DMS53 treated with DMSO at 0.1 percent for 48 hours (cell line): ENCODE measurements at regions not wholly inside any gene's neighbourhood (a gene's known extent, or its start where the extent isn't known, plus 50 kb on each side); places are given as distances from the start of the nearest gene placed in this dataset.
"Not testable (repeated sequence)": the region's sequence is repeated elsewhere in the genome, so short reads cannot be mapped to it uniquely, and the experiment has no call there.

Experiments
- DNase-seq: peaks from one replicate; lab custom pipeline; 2025; ENCODE audit not compliant: unreplicated experiment; lab: John Stamatoyannopoulos, UW

GRCh38 chr5:58308384-58308783 is 151.5 kb downstream of the PLK2 start:
- not testable (repeated sequence) for DNase-seq

DNA sequence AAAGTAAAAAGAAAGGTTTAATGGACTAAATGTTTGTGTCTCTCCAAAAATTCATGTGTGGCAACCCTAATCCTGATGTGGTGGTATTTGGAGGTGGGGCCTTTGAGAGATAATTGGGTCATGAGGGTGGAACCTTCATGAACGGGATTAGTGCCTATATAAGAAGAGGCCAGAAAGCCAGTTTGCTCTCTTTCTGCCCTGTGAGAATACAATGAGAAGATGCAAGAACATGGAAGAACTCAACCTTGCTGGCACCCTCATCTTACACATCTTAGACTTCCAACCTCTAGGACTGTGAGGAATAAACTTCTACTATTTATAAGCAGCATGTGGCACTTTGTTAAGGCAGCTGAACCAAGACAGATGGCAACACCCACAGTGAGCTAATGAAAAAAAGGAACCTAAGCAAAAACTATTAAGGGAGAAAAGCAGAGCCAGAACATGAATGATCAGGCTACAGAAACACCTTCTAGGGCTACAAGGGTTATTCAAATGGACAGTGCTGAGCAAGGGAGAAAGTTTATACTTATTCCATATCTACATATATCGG is 159.5 kb downstream of the PLK2 start:
- DNase-seq: no peak

DNA sequence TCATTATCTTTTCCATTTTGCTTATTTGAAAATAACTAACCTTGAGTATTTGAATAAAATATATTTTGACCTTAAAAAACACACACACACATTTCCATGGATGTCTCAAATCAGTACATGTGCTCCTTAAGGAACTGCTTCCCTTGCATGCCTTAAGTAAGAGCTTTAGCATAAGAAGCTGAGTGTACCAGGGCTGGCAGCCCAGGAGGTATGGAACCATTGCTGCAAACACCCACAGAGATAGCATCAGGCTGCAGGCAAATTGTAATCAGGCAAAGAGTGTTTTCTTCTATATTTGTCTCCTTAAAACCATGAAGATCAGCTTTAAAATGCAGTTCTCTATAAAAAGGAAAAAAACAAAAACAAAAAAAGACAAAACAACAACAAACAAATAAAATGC is 160.6 kb downstream of the PLK2 start:
- DNase-seq: no peak

GRCh38 chr5:58294598-58295305 is 165.1 kb downstream of the PLK2 start:
- no peak for DNase-seq

DNA sequence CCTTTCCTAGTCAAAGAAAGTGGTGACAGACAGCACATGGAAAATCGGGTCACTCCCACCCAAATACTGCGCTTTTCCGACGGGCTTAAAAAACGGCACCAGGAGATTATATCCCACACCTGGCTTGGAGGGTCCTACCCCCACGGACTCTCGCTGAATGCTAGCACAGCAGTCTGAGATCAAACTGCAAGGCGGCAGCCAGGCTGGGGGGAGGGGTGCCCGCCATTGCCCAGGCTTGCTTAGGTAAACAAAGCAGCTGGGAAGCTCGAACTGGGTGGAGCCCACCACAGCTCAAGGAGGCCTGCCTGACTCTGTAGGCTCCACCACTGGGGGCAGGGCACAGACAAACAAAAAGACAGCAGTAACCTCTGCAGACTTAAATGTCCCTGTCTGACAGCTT is 171.6 kb downstream of the PLK2 start:
- not testable (repeated sequence) for DNase-seq

DNA sequence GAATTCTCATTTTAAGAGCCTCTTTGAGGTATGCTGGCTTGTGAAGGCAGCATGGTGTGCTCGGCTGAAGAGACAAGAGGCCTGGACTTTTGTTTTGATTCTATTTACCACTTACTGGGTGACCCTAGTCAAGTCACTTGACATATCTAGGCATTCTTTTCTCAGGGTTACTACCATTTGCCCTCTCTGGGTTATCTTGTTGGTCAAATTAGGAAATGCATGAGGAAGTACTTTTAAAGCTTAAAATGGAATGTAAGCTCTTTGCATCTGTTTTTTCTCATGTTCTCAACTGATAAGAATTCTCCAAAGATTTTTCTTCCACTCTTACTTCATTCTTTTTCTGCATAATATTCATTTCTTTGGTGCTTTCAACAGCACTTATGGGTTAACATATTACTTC is 173.1 kb downstream of the PLK2 start:
- no peak for DNase-seq

DNA sequence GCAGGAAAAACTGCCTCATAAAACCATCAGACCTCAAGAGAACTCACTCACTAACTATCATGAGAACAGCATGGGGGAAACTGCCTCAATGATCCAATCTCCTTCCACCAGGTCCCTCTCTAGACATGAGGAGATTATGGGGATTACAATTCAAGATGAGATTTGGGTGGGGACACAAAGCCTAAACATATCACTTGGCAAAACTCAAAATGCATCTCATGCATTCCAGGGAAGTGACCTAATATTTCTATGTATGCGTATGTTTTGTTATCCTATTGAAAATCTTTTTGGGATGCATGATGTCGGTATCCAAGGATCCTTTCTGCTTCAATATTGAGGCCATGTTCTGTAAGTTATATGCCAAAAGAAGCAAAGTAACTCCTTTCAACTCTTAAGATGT is 174.0 kb downstream of the PLK2 start:
- DNase-seq: no peak

DNA sequence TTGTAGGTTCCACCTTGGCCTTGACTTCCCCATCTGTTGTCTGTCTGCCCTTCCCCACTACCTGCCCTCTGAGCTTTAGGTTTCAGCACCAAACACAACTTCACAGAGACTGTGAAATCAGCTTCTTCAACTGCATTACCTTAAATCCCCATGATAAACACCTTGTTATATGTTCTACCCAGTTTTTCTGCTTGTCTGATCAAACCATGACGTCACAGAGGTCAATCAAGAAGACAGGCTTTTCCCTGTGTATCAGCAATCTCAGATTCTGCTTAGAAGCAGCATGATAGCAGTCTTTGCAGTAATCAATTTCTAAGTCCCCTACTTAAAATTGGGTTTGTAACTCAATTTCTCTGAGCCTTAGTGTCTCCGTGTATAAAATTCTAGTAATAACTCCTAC is 175.0 kb downstream of the PLK2 start:
- no peak for DNase-seq

- DNase-seq: no peak
Measured at GRCh38 chr5:58281189-58281588, 178.7 kb downstream of the PLK2 start.

- DNase-seq: no peak
Measured at GRCh38 chr5:58279259-58279658, 180.6 kb downstream of the PLK2 start.

- no peak for DNase-seq
Measured at GRCh38 chr5:58276431-58276830, 183.5 kb downstream of the PLK2 start.

DNA sequence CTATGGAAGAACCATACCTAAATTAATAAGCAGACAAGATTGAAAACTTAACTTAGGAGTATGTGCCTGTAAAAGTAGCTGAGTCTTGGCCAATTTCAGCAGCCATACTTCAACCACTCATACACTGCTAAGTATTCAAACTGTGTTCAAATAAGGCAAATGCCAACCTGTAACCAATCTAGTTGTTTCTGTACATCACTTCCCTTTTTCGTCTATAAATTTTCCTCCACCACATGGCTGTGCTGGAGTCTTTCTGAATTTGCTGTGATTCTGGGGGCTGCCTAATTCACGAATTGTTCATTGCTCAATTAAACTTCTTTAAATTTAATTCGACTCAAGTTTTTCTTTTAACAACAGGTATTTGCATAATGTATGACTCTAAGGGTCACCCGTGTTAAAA is 184.4 kb downstream of the PLK2 start:
- DNase-seq: no peak

DNA sequence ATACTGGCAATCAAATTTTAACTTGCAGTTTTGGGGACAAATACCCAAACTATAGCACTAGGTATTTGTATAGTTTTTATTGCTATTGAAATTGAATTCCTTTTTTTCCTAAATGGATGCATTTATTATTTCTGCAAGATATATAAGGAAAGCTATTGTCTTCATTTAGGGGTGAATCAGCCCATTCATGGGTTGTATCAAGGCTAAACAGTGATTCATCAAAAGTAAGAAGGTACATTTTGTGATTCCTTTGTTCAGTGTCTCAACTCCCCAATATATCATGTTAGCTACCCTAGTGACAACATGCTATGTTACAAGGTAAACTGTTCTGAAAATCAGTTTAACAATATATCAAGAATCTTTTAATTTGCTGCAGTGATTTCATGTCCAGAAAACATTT is 185.7 kb downstream of the PLK2 start:
- no peak for DNase-seq

GRCh38 chr5:58273711-58274110 is 186.2 kb downstream of the PLK2 start:
- no peak for DNase-seq

- DNase-seq: no peak
Measured at GRCh38 chr5:58268268-58268667, 191.6 kb downstream of the PLK2 start.

GRCh38 chr5:58266402-58266801 is 193.5 kb downstream of the PLK2 start:
- DNase-seq: no peak

DNA sequence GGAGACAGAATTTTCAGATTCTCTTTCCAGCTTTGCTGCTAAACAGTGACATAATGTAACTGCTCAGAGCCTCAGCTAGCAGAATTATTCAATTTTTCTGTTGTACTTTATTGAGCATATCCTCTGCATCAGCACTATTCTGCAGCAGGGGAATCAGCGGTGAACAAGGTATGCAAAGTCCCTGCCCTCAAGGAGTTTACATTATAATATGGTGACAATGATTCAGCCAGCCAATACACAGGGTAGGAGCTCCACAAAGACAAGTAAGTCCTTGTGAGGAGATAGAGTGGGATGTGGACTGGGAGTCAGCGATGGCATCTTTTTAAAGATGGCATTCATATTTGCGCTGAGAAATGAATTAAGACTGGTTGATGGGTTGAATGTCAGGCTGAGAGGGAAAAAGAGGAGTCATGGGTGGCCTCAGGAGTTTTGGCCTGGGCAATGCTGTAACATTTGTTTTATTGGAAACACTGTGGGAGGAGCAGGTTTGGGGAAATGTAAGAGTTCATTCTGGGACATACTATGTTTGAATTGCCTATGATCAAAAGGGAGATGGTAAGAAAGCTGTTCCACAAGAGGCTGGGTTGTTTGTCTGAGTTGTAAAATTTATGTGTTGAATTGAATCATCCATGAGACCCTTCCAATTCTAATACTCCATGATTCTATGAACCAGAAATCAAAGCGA is 194.5 kb downstream of the PLK2 start:
- DNase-seq: no peak

DNA sequence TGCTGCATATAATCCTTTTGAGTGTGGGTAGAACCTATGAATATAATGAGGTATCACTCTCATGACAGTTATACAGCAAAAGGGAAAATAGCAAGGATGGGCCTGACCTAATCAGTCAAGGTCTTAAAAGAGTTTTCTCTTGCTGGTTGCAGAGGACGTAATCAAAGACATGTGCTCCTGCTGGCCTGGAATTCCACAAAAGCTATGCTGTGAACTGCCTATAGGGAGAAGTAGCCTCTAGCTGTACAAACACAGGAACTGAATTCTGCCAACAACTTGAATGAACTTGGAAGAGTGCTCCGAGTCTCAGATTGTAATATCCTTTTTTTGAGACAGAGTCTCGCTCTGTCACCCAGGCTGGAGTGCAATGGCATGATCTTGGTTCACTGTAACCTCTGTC is 195.6 kb downstream of the PLK2 start:
- no peak for DNase-seq

- DNase-seq: no peak
Measured at GRCh38 chr5:58263296-58263695, 196.6 kb downstream of the PLK2 start.

DNA sequence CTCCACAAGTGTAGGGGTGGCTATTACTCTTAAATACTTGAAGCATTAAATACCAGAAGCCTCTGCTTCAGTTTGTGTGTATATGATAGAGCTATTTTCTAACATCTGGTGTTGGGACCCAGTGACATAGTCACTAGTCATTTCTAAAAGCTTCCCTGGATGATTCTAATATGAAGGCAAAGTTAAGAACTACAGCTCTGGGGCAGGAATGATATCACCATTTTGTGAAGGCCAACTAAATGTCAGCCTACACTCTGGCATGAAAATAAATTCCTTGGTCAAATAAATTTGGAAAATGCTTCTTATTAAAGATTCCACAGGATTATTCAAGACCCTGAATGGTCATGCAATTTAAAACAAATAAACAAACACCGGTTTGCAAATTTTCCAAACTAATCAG is 197.7 kb downstream of the PLK2 start:
- DNase-seq: no peak

- no peak for DNase-seq
Measured at GRCh38 chr5:58261605-58262004, 198.3 kb downstream of the PLK2 start.

DNA sequence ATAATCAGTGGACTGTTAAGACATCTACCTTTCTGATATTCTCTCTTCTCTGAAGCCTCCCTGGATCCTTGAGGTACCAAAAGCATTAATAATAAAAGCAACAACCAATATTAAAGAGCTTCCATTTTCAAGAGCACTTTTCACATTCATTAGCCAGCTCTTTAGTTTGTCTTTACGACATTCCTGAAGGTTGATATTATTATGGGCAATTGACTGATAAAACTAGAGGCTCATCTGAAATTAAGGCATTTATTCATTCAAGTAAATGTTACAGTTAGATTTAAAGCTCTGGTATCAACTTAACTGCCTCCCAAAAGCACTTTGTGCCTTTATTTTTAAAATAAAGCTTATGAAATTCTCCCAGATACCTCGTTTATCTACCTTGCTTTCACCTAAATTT is 199.6 kb downstream of the PLK2 start:
- DNase-seq: no peak
